RWPE2 (cell line): ENCODE measurements at regions not wholly inside any gene's neighbourhood (a gene's known extent, or its start where the extent isn't known, plus 50 kb on each side); places are given as distances from the start of the nearest gene placed in this dataset.
A peak's percentile ranks its signal among the peaks of the same experiment; 100 is the strongest.

ENCODE experiments used
- ATAC-seq: fragments of 200-7000 bp; cut with Tn5 transposase; 3 replicates; pipeline ENCODE4 v1.9.1; 2021; ENCODE audit warnings: low read depth
- DNase-seq: peaks from one replicate; pipeline ENCODE4 v3.0.0-alpha.2; 2020; ENCODE audit warnings: low spot score
- H3K27ac ChIP-seq: fragments of 450-650 bp; 2 replicates; pipeline ENCODE4 v1.5.1; 2017; ENCODE audit warnings: mild to moderate bottlenecking; ENCODE audit not compliant: poor library complexity, severe bottlenecking
- H3K27me3 ChIP-seq: fragments of 250-450 bp; sonication (Bioruptor Pico); 2 replicates; pipeline ENCODE4 v1.5.1; 2021; ENCODE audit warnings: mild to moderate bottlenecking, moderate library complexity; ENCODE audit not compliant: insufficient read depth, poor library complexity, severe bottlenecking
- H3K36me3 ChIP-seq: fragments of 250-450 bp; sonication (Bioruptor Pico); 2 replicates; pipeline ENCODE4 v1.5.1; 2020; ENCODE audit warnings: low read depth, mild to moderate bottlenecking, moderate library complexity
- H3K4me1 ChIP-seq: fragments of 250-450 bp; sonication (Bioruptor Pico); 2 replicates; pipeline ENCODE4 v1.5.1; 2021; ENCODE audit warnings: mild to moderate bottlenecking, moderate library complexity; ENCODE audit not compliant: insufficient read depth, poor library complexity, severe bottlenecking
- H3K4me3 ChIP-seq: fragments of 250-450 bp; sonication (Bioruptor Pico); 2 replicates; pipeline ENCODE4 v1.5.1; 2021; ENCODE audit warnings: mild to moderate bottlenecking, moderate library complexity; ENCODE audit not compliant: severe bottlenecking
- H3K9me3 ChIP-seq: fragments of 250-450 bp; sonication (Bioruptor Pico); 2 replicates; pipeline ENCODE4 v1.5.1; 2021; ENCODE audit warnings: mild to moderate bottlenecking, moderate library complexity; ENCODE audit not compliant: severe bottlenecking
- CTCF ChIP-seq: fragments of 450-650 bp; IDR thresholded peaks from one replicate; pipeline ENCODE4 v1.5.1; 2017; ENCODE audit warnings: mild to moderate bottlenecking, moderate library complexity; ENCODE audit not compliant: poor library complexity, severe bottlenecking

- no peak for DNase-seq
- H3K27ac ChIP-seq = peak overlapping the region; percentile 95
Measured at GRCh38 chr6:25006075-25006474, 70.3 kb upstream of the RIPOR2 start.

GRCh38 chr6:25006565-25007001 lies 70.8 kb upstream of the RIPOR2 start:
- ATAC-seq (peak; percentile 93), DNase-seq (no peak)
- Histone ChIP-seq H3K27me3 (no peaks in the 10 kb centered on the region), H3K4me1 (peaks cover 47% of the 10 kb centered on the region), H3K36me3 (no peaks in the 10 kb centered on the region), H3K9me3 (no peaks in the 10 kb centered on the region), H3K4me3 (no peak overlapping the region), H3K27ac (peak overlapping the region; percentile 95)
- TF ChIP-seq CTCF = no peak

More at GRCh38 chr6:25006075-25006474, 70.3 kb upstream of the RIPOR2 start:
- no peak; the same call in 2 of the 3 replicates for ATAC-seq
- TF ChIP-seq CTCF = no peak
- Histone ChIP-seq H3K36me3 (no peaks in the 10 kb centered on the region), H3K4me3 (no peak overlapping the region), H3K27me3 (no peaks in the 10 kb centered on the region), H3K4me1 (peaks cover 42% of the 10 kb centered on the region), H3K9me3 (no peaks in the 10 kb centered on the region)

GRCh38 chr6:25007269-25007699 lies 71.5 kb upstream of the RIPOR2 start:
- H3K27ac ChIP-seq = peak overlapping the region; percentile 95
- no peak for ATAC-seq
- TF ChIP-seq CTCF = no peak

GRCh38 chr6:25008707-25009392 lies 73.1 kb upstream of the RIPOR2 start:
- Histone ChIP-seq H3K27me3 (no peaks in the 10 kb centered on the region), H3K4me1 (peaks cover 58% of the 10 kb centered on the region), H3K27ac (no peak overlapping the region), H3K36me3 (no peaks in the 10 kb centered on the region), H3K4me3 (no peak overlapping the region), H3K9me3 (no peaks in the 10 kb centered on the region)
- DNase-seq = no peak
- ATAC-seq = no peak
- no peak for TF ChIP-seq CTCF

More at GRCh38 chr6:25007269-25007699, 71.5 kb upstream of the RIPOR2 start:
- H3K27me3 ChIP-seq = no peaks in the 10 kb centered on the region
- H3K9me3 ChIP-seq = no peaks in the 10 kb centered on the region
- DNase-seq = no peak
- peaks cover 49% of the 10 kb centered on the region for H3K4me1 ChIP-seq
- H3K4me3 ChIP-seq = no peak overlapping the region
- no peaks in the 10 kb centered on the region for H3K36me3 ChIP-seq

GRCh38 chr6:25009393-25009710 lies 73.6 kb upstream of the RIPOR2 start:
- no peak for DNase-seq
- Histone ChIP-seq H3K27me3 (no peaks in the 10 kb centered on the region), H3K27ac (no peak overlapping the region), H3K9me3 (no peaks in the 10 kb centered on the region), H3K4me1 (peaks cover 63% of the 10 kb centered on the region), H3K4me3 (no peak overlapping the region), H3K36me3 (no peaks in the 10 kb centered on the region)
- ATAC-seq = no peak
- no peak for TF ChIP-seq CTCF
